Esophagus squamous epithelium (tissue), 5 donors: ENCODE measurements at regions not wholly inside any gene's neighbourhood (a gene's known extent, or its start where the extent isn't known, plus 50 kb on each side); places are given as distances from the start of the nearest gene placed in this dataset.
"Not testable (repeated sequence)": the region's sequence is repeated elsewhere in the genome, so short reads cannot be mapped to it uniquely, and the experiment has no call there.

Experiments used
- DNase-seq: peaks from one replicate; lab custom pipeline; 2025; lab: John Stamatoyannopoulos, UW
- H3K27ac ChIP-seq, 4 donors: fragments of 200-600 bp; sonication (generic); one replicate each; pipeline ENCODE4 v1.5.1; 2016 to 2019; ENCODE audit warnings: mild to moderate bottlenecking in 1 of 4
- H3K27me3 ChIP-seq, 4 donors: fragments of 200-600 bp; sonication (generic); 1 replicate in 3 of 4; 2 replicates in 1 of 4; pipeline versions ENCODE4 v1.5.1 to v1.6.0; 2017 to 2021; ENCODE audit warnings: antibody characterized with exemption in 1 of 4
- H3K36me3 ChIP-seq, 3 donors: fragments of 200-600 bp; sonication (generic); one replicate each; pipeline ENCODE4 v1.5.1; 2016 to 2019
- H3K4me1 ChIP-seq, 3 donors: fragments of 200-600 bp; sonication (generic); one replicate each; pipeline ENCODE4 v1.5.1; 2017 to 2019
- H3K4me3 ChIP-seq, 4 donors: fragments of 200-600 bp; sonication (generic); 1 replicate in 3 of 4; 2 replicates in 1 of 4; pipeline ENCODE4 v1.5.1; 2016 to 2019; ENCODE audit warnings: mild to moderate bottlenecking in 2 of 4, moderate library complexity in 1 of 4
- H3K9me3 ChIP-seq, 3 donors: fragments of 200-600 bp; sonication (generic); one replicate each; pipeline ENCODE4 v1.5.1; 2016 to 2019
- CTCF ChIP-seq, 6 experiments: fragments of 450-650 bp in 4 of 6; fragments of 200-600 bp in 2 of 6; sonication (generic) in 2 of 6; IDR thresholded peaks; one replicate each; pipeline ENCODE4 v1.5.1; 2016 to 2019; ENCODE audit warnings: antibody characterized with exemption in 6 of 6, mild to moderate bottlenecking in 4 of 6, moderate library complexity in 4 of 6
- POLR2A ChIP-seq, 4 donors: fragments of 450-650 bp; IDR thresholded peaks; one replicate each; pipeline ENCODE4 v1.6.1; 2017; ENCODE audit warnings: antibody characterized with exemption in 4 of 4, mild to moderate bottlenecking in 4 of 4, moderate library complexity in 3 of 4
- WGBS, 2 donors: methylation state at CpG; one replicate each; pipeline ENCODE4 v1.1.5; 2018; 5-methylcytosine and 5-hydroxymethylcytosine counted together
- intact Hi-C: fragments of 100-400 bp; cut with DNase I; formaldehyde crosslinking; loops from one replicate; pipeline ENCODE4 v1.15.0; 2022
- donor health status: DM: yes; HTN: yes; CAD: no.

- Histone ChIP-seq H3K4me1 (no peaks in the 10 kb centered on the region), H3K27me3 (no peaks in the 10 kb centered on the region), H3K36me3 (no peaks in the 10 kb centered on the region), H3K27ac (no peak overlapping the region), H3K9me3 (no peaks in the 10 kb centered on the region), H3K4me3 (no peak overlapping the region)
- intact Hi-C loops = no loop called here
- TF ChIP-seq POLR2A (IDR thresholded peaks at IDR 0.05) (no peak), CTCF (IDR thresholded peaks at IDR 0.05) (no peak)
- 49 to 64% methylated on average over 7 of the region's 7 CpGs for WGBS, 2 donors
- DNase-seq = no peak
These were observed 250.5 kb downstream of the DSC3 start for GRCh38 chr18:30792051-30792450.

- H3K36me3 ChIP-seq, intact Hi-C loops, H3K27ac ChIP-seq, H3K27me3 ChIP-seq, H3K4me1 ChIP-seq, DNase-seq, H3K9me3 ChIP-seq, H3K4me3 ChIP-seq: not testable (repeated sequence)
- 60 to 80% methylated on average over 1 of the region's 22 CpGs for WGBS, 2 donors
These were observed 254.0 kb downstream of the DSC3 start for GRCh38 chr18:30788411-30788991.

GRCh38 chr18:30787410-30787809 is 255.1 kb downstream of the DSC3 start:
- no peak for TF ChIP-seq CTCF (IDR thresholded peaks at IDR 0.05)
- TF ChIP-seq POLR2A (IDR thresholded peaks at IDR 0.05) = no peak
- Histone ChIP-seq H3K36me3 (no peaks in the 10 kb centered on the region), H3K27me3 (no peaks in the 10 kb centered on the region), H3K4me3 (no peak overlapping the region), H3K9me3 (no peaks in the 10 kb centered on the region), H3K4me1 (no peaks in the 10 kb centered on the region), H3K27ac (no peak overlapping the region)
- intact Hi-C loops = no loop called here
- DNase-seq = no peak

GRCh38 chr18:30781601-30782000 is 260.9 kb downstream of the DSC3 start:
- TF ChIP-seq CTCF (IDR thresholded peaks at IDR 0.05) (no peak), POLR2A (IDR thresholded peaks at IDR 0.05) (no peak)
- H3K4me1 ChIP-seq = no peaks in the 10 kb centered on the region
- H3K9me3 ChIP-seq = no peaks in the 10 kb centered on the region
- DNase-seq = no peak
- H3K4me3 ChIP-seq = no peak overlapping the region
- H3K27ac ChIP-seq = no peak overlapping the region
- H3K36me3 ChIP-seq = no peaks in the 10 kb centered on the region
- no peaks in the 10 kb centered on the region for H3K27me3 ChIP-seq
- 93 to 100% methylated on average over 1 to 2 of the region's 2 CpGs for WGBS, 2 donors
- intact Hi-C loops = no loop called here

GRCh38 chr18:30775629-30776028 is 266.9 kb downstream of the DSC3 start:
- no peaks in the 10 kb centered on the region for H3K36me3 ChIP-seq
- no peak for DNase-seq
- no peak overlapping the region for H3K4me3 ChIP-seq
- TF ChIP-seq CTCF (IDR thresholded peaks at IDR 0.05) (no peak), POLR2A (IDR thresholded peaks at IDR 0.05) (no peak)
- no peaks in the 10 kb centered on the region for H3K27me3 ChIP-seq
- H3K4me1 ChIP-seq = no peaks in the 10 kb centered on the region
- no peak overlapping the region for H3K27ac ChIP-seq
- intact Hi-C loops = no loop called here
- H3K9me3 ChIP-seq = no peaks in the 10 kb centered on the region

- H3K4me1 ChIP-seq, intact Hi-C loops, H3K27me3 ChIP-seq, H3K36me3 ChIP-seq, DNase-seq, H3K4me3 ChIP-seq, H3K27ac ChIP-seq, H3K9me3 ChIP-seq: not testable (repeated sequence)
- WGBS, 2 donors = 50 to 66% methylated on average over 4 of the region's 4 CpGs
These were observed 270.4 kb downstream of the DSC3 start for GRCh38 chr18:30772170-30772569.
